Lung (tissue), 11 donors: ENCODE measurements at regions not wholly inside any gene's neighbourhood (a gene's known extent, or its start where the extent isn't known, plus 50 kb on each side); places are given as distances from the start of the nearest gene placed in this dataset.

Experiments
- ATAC-seq: fragments of 200-7000 bp; cut with Tn5 transposase; one replicate; pipeline ENCODE4 v1.9.1; 2020; ENCODE audit warnings: moderate number of reproducible peaks; ENCODE audit not compliant: insufficient read depth, low FRiP score
- DNase-seq, 3 donors: peaks; one replicate each; pipeline ENCODE4 v3.0.0-alpha.2; 2013 to 2017
- H3K27ac ChIP-seq, 2 donors: one replicate each; pipeline ENCODE4 v1.5.1; 2013; ENCODE audit warnings: mild to moderate bottlenecking in 2 of 2, moderate library complexity in 2 of 2, control low read depth in 1 of 2, inconsistent platforms in 1 of 2, low read depth in 1 of 2, low read length in 1 of 2
- H3K27me3 ChIP-seq, 3 donors: one replicate each; pipeline ENCODE4 v1.5.1; 2013; ENCODE audit warnings: low read length in 2 of 3; ENCODE audit not compliant: control insufficient read depth in 3 of 3, insufficient read depth in 3 of 3
- H3K36me3 ChIP-seq, 4 donors: one replicate each; pipeline ENCODE4 v1.5.1; 2013; ENCODE audit warnings: low read length in 4 of 4, mild to moderate bottlenecking in 1 of 4, moderate library complexity in 1 of 4; ENCODE audit not compliant: control insufficient read depth in 4 of 4, insufficient read depth in 4 of 4
- H3K4me1 ChIP-seq, 5 donors: one replicate each; pipeline ENCODE4 v1.5.1; 2013; ENCODE audit warnings: low read length in 5 of 5, mild to moderate bottlenecking in 2 of 5, moderate library complexity in 1 of 5; ENCODE audit not compliant: control insufficient read depth in 5 of 5, insufficient read depth in 5 of 5
- H3K4me3 ChIP-seq: one replicate; pipeline ENCODE4 v1.5.1; 2013; ENCODE audit warnings: mild to moderate bottlenecking, control low read depth, moderate library complexity
- H3K9ac ChIP-seq, 2 donors: one replicate each; pipeline ENCODE4 v1.5.1; 2013; ENCODE audit warnings: low read length in 2 of 2, control low read depth in 1 of 2; ENCODE audit not compliant: insufficient read depth in 1 of 2
- H3K9me3 ChIP-seq, 4 donors: one replicate each; pipeline ENCODE4 v1.5.1; 2013; ENCODE audit warnings: low read length in 3 of 4, mild to moderate bottlenecking in 1 of 4, moderate library complexity in 1 of 4; ENCODE audit not compliant: control insufficient read depth in 4 of 4, insufficient read depth in 3 of 4
- WGBS, 2 donors: extraction: QIAGEN DNeasy Blood & Tissue Kit; methylation state at CpG; one replicate each; pipeline ENCODE4 v1.1.7; 2013; 5-methylcytosine and 5-hydroxymethylcytosine counted together
- TF ChIP-seq, protein P1 (sequence below): IDR thresholded peaks from 2 replicates; pipeline ENCODE4 v1.5.1; 2012; ENCODE audit warnings: mild to moderate bottlenecking; ENCODE audit errors: control extremely low read depth, extremely low read depth
- donor health status: control.
- donor health status: control.
- donor health status: Bipolar disorder and iron deficiency.
- donor health status: healthy.
- donor health status: DM: yes; HTN: yes; CAD: no.

DNA sequence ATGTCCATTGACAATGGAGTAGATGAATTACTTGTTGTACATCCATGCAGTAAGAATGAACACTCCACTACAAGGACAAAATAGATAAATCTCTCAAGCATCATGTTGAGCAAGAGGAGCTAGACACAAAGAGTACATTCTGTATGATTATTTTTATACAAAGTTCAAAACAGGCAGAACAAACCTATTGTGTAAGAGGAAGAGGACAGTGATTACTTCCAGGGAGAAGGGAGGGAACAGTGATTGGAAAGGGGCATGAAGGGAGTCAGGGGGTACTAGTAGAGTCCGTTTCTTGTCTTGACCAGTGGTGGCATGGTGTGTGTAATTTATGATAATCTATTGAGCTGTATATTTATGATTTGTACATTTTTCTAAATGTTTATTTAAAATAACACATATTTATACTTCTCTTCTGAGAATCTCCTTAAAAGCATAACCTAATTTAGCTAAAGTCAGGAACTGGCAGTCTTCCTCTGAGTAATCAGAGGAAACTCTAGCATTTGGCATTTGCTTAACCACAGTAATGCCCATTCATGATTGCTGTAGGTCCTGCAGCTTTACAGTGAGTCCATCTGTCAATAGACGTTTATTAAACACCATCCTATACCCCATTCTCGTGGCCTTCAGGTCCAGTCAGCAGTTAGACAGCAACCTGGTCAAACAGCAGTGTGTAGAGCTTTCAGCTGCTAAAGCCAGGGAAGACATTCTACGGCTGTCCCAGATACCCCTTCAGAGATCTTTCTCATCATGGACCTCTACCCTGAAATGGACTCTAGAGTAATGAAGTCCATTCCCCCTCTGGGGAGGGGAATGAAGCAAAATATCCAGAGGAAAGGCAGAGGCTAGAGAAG, 114.1 kb upstream of the GALNT2 start:
- TF ChIP-seq, protein P1, sequence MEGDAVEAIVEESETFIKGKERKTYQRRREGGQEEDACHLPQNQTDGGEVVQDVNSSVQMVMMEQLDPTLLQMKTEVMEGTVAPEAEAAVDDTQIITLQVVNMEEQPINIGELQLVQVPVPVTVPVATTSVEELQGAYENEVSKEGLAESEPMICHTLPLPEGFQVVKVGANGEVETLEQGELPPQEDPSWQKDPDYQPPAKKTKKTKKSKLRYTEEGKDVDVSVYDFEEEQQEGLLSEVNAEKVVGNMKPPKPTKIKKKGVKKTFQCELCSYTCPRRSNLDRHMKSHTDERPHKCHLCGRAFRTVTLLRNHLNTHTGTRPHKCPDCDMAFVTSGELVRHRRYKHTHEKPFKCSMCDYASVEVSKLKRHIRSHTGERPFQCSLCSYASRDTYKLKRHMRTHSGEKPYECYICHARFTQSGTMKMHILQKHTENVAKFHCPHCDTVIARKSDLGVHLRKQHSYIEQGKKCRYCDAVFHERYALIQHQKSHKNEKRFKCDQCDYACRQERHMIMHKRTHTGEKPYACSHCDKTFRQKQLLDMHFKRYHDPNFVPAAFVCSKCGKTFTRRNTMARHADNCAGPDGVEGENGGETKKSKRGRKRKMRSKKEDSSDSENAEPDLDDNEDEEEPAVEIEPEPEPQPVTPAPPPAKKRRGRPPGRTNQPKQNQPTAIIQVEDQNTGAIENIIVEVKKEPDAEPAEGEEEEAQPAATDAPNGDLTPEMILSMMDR: no peak
- Histone ChIP-seq H3K4me3 (no peak overlapping the region), H3K9ac (no peak overlapping the region), H3K36me3 (no peaks in the 10 kb centered on the region), H3K4me1 (no peaks in the 10 kb centered on the region), H3K9me3 (no peaks in the 10 kb centered on the region), H3K27me3 (no peaks in the 10 kb centered on the region), H3K27ac (no peak overlapping the region)
- ATAC-seq: no peak
- WGBS, 2 donors: 76 to 84% methylated on average over 4 of the region's 4 CpGs
- DNase-seq: no peak

DNA sequence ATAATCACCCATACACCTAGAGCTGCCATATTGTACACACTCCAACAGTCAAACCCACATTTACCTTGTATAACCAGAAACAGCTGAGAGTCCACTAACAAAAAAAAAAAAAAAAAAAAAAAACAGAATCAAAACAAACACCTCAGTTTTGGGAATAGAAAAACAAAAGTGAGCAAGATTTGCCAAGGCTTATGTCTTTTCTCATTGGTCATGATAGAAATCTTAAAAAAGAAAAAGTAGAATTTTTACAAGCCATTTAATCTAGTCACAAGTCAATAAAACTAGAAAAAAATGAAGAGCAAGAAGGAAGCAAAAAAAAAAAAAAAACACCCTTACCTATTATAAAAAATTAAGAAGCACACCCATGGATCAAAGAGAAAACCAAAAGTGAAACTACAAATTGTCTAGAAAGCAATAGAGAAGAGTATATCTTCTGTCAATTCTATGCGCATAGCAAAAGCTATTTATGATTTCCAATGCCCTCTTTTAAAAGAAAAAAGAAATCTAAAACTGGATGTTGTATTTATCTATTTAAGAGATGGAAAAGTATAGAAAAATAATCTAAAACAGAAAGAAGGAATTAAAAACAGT, 113.2 kb upstream of the GALNT2 start:
- Histone ChIP-seq H3K9ac (no peak overlapping the region), H3K27ac (no peak overlapping the region), H3K9me3 (no peaks in the 10 kb centered on the region), H3K4me1 (no peaks in the 10 kb centered on the region), H3K27me3 (no peaks in the 10 kb centered on the region), H3K36me3 (no peaks in the 10 kb centered on the region), H3K4me3 (no peak overlapping the region)
- DNase-seq (no peak), ATAC-seq (no peak)
- TF ChIP-seq, protein P1: no peak
- WGBS, 2 donors: 77 to 89% methylated on average over 1 of the region's 1 CpG

DNA sequence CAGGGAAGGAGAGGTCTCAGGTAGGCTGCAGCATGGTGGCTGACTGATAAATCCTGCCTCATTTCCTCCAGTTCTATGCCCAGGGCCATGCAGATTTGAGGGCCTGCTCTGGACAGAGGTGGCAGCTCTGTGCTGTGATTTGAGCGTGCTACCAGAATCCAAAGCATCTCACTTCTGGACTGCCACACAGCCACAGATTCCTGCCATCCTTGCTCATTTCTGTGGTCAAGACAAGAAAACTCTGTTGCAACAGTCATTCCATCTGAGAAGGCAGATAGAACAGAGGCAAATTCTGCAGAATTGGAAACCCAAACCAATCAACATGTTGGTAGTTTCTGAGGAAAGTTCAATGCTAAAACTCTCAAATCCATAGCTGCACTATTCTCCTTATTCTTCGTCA, 102.8 kb upstream of the GALNT2 start:
- TF ChIP-seq, protein P1: no peak
- 89 to 92% methylated on average over 2 of the region's 2 CpGs for WGBS, 2 donors

More for the DNA sequence above, 102.8 kb upstream of the GALNT2 start:
- no peaks in the 10 kb centered on the region for H3K27me3 ChIP-seq
- H3K27ac ChIP-seq: no peak overlapping the region
- no peak overlapping the region for H3K9ac ChIP-seq
- H3K36me3 ChIP-seq: no peaks in the 10 kb centered on the region
- no peaks in the 10 kb centered on the region for H3K4me1 ChIP-seq
- ATAC-seq (no peak), DNase-seq (no peak)
- H3K4me3 ChIP-seq: no peak overlapping the region
- no peaks in the 10 kb centered on the region for H3K9me3 ChIP-seq
